GM13977 (cell line): ENCODE measurements at regions not wholly inside any gene's neighbourhood (a gene's known extent, or its start where the extent isn't known, plus 50 kb on each side); places are given as distances from the start of the nearest gene placed in this dataset.
A peak's percentile ranks its signal among the peaks of the same experiment; 100 is the strongest.
"Not testable (repeated sequence)": the region's sequence is repeated elsewhere in the genome, so short reads cannot be mapped to it uniquely, and the experiment has no call there.

Experiments
- DNase-seq: peaks from one replicate; pipeline ENCODE4 v3.0.0; 2012; ENCODE audit warnings: low spot score
- CTCF ChIP-seq: IDR thresholded peaks from 2 replicates; pipeline ENCODE4 v1.5.1; 2012; ENCODE audit warnings: mild to moderate bottlenecking, control low read depth; ENCODE audit not compliant: insufficient read depth; ENCODE audit errors: extremely low read depth, missing control alignments
- in situ Hi-C: fragments of 300-500 bp; cut with MboI; formaldehyde crosslinking; loops from one replicate; pipeline ENCODE4 v1.12.0; 2022; ENCODE audit warnings: low sequenced_read_pairs, low pct_unique_long_range_greater_than_20kb, mixed read lengths, inconsistent platforms; ENCODE audit not compliant: unreplicated experiment

GRCh38 chrX:115913575-115913974, 257.0 kb upstream of the AGTR2 start:
- no peak for TF ChIP-seq CTCF
- in situ Hi-C loops = no loop called here
- DNase-seq = no peak

DNA sequence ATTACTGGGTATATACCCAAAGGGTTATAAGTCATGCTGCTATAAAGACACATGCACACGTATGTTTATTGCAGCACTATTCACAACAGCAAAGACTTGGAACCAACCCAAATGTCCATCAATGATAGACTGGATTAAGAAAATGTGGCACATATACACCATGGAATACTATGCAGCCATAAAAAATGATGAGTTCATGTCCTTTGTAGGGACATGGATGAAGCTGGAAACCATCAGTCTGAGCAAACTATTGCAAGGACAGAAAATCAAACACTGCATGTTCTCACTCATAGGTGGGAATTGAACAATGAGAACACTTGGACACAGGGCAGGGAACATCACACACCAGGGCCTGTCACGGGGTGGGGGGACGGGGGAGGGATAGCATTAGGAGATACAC, 254.9 kb upstream of the AGTR2 start:
- DNase-seq, in situ Hi-C loops: not testable (repeated sequence)

DNA sequence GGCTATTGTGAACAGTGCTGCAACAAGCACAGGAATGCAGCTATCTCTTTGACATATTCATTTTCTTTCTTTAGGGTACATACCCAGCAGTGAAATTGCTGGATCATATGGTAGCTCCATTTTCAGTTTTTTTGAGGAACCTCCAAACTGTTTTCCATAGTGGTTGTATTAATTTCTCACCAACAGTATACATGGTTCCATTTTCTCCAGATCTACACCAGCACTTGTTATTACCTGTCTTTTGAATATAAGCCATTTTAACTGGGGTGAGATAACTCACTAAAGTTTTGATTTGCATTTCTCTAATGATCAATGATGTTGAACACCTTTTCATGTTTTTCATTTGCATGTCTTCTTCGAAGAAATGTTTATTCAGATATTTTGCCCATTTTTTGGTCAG, 241.1 kb upstream of the AGTR2 start:
- no peak for TF ChIP-seq CTCF
- in situ Hi-C loops = no loop called here
- DNase-seq = no peak

GRCh38 chrX:115936008-115936407, 234.5 kb upstream of the AGTR2 start:
- no peak for DNase-seq
- no peak for TF ChIP-seq CTCF
- in situ Hi-C loops = no loop called here

DNA sequence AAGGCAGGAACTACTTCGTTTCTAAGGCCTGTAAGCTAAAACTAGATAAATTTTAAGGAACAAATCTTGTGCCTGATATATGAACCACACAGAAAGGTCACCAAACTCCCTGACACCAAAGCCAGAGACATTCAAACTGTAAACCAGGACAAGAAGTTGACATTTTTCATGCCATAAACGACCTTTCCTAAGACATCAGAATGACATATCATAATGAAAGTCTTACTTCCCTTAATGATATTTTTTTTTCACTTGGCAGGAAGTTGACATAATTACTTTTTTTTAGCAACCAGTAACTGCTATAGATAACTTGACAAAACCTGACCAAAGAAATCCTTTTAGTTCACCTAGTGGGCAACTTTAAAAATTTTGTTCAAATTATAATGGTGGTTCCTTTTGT, 231.5 kb upstream of the AGTR2 start:
- DNase-seq = peak; percentile 50
- in situ Hi-C loops = no loop called here
- peak; percentile 23 for TF ChIP-seq CTCF

- peak; percentile 9 for DNase-seq
- in situ Hi-C loops = no loop called here
- no peak for TF ChIP-seq CTCF
Observed at GRCh38 chrX:115939636-115940160, 230.8 kb upstream of the AGTR2 start.

GRCh38 chrX:115940348-115940747, 230.2 kb upstream of the AGTR2 start:
- no peak for TF ChIP-seq CTCF
- peak; percentile 5 for DNase-seq
- in situ Hi-C loops = no loop called here
